ENCODE measurements at regions not wholly inside any gene's neighbourhood (a gene's known extent, or its start where the extent isn't known, plus 50 kb on each side); places are given as distances from the start of the nearest gene placed in this dataset.

- TF ChIP-seq POLR2A (IDR thresholded peaks at IDR 0.05) (no peak), CTCF (IDR thresholded peaks at IDR 0.05) (no peak)
Observed at GRCh38 chr9:115672477-115673316, 480.9 kb upstream of the PAPPA start.
